ENCODE measurements at regions not wholly inside any gene's neighbourhood (a gene's known extent, or its start where the extent isn't known, plus 50 kb on each side); places are given as distances from the start of the nearest gene placed in this dataset.

DNA sequence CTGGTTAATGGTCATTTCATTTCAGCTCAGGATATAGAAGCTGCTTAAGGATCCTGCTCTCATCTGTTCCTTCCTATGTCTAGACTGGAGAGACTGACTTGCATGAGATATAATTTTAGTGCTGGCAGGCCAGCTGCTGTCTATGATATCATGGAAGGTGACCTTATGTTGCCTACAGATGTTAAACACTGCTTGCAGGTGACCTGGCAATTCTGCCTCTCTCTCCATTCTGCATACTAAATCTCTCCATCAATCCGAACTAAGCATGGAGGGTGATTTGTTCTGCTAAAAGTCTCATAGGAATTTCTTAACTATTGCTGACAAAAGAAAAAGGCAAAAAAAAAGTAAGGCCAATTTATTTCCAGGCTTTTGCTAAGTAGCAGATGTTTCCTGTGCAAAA lies 81.0 kb downstream of the CCNA1 start:
- Histone ChIP-seq H3K4me3 (replicated peaks in 1 of 3; ENCODE audit: insufficient read depth in 1 of 3, low read depth in 1 of 3, low read length in 3 of 3) (no peak overlapping the region), H3K36me3 (ENCODE audit: control insufficient read depth in 2 of 2, extremely low read depth in 1 of 2, insufficient read depth in 2 of 2, low read length in 2 of 2) (no peaks in the 10 kb centered on the region), H3K4me2 (ENCODE audit: insufficient read depth, low read length) (no peak overlapping the region), H3K27ac (ENCODE audit: insufficient read depth, low read depth, low read length) (no peak overlapping the region), H2AFZ (ENCODE audit: low read depth, low read length) (no peak overlapping the region), H3K9ac (replicated peaks; ENCODE audit: extremely low read depth, insufficient read depth, low read length) (no peak overlapping the region), H3K27me3 (ENCODE audit: control insufficient read depth in 2 of 2, insufficient read depth in 2 of 2, low read length in 2 of 2) (peaks cover 0 to 3% of the 10 kb centered on the region in 2 experiments), H3K4me1 (ENCODE audit: control insufficient read depth, extremely low read depth, insufficient read depth, low read length) (no peaks in the 10 kb centered on the region), H4K20me1 (replicated peaks; ENCODE audit: control insufficient read depth, extremely low read depth, insufficient read depth, low read length) (no peaks in the 10 kb centered on the region), H3K79me2 (ENCODE audit: control insufficient read depth, insufficient read depth, low read length) (no peaks in the 10 kb centered on the region), H3K9me3 (replicated peaks; ENCODE audit: control insufficient read depth, insufficient read depth, low read length) (no peaks in the 10 kb centered on the region), H3K9me1 (replicated peaks; ENCODE audit: control insufficient read depth, extremely low read depth, insufficient read depth, low read length) (no peaks in the 10 kb centered on the region)
- no TSS peak for BruUV-seq (replicated peaks)
- FAIRE-seq (no peak), DNase-seq (ENCODE audit: low read depth, low spot score) (peak; percentile 43)
- intact Hi-C loops (cut with micrococcal nuclease) (no loop called here), dilution Hi-C loops (cut with MboI; ENCODE audit: extremely low pct_ligation_motif_present, low sequenced_read_pairs) (no loop called here)
- CTCF ChIA-PET = interaction anchor here (0.8 to 1.3 kb wide), 3 partner anchors 20 to 222 kb away, joined by 3 to 4 read pairs (median 3); no protein-coding TSS in a partner anchor
- no peak for TF ChIP-seq FOS (IDR thresholded peaks at IDR 0.05; ENCODE audit: borderline replicate concordance, insufficient read depth, low read length)
- no peak for TF ChIP-seq EZH2 (IDR thresholded peaks at IDR 0.05; ENCODE audit: borderline replicate concordance, low read depth, low read length, severe bottlenecking)
- TF ChIP-seq, protein P1, sequence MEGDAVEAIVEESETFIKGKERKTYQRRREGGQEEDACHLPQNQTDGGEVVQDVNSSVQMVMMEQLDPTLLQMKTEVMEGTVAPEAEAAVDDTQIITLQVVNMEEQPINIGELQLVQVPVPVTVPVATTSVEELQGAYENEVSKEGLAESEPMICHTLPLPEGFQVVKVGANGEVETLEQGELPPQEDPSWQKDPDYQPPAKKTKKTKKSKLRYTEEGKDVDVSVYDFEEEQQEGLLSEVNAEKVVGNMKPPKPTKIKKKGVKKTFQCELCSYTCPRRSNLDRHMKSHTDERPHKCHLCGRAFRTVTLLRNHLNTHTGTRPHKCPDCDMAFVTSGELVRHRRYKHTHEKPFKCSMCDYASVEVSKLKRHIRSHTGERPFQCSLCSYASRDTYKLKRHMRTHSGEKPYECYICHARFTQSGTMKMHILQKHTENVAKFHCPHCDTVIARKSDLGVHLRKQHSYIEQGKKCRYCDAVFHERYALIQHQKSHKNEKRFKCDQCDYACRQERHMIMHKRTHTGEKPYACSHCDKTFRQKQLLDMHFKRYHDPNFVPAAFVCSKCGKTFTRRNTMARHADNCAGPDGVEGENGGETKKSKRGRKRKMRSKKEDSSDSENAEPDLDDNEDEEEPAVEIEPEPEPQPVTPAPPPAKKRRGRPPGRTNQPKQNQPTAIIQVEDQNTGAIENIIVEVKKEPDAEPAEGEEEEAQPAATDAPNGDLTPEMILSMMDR (IDR thresholded peaks at IDR 0.05; ENCODE audit: extremely low read depth in 1 of 2, insufficient read depth in 1 of 2, low read depth in 1 of 2, low read length in 2 of 2) = no peak
- no peak for TF ChIP-seq MAX (IDR thresholded peaks at IDR 0.05; ENCODE audit: insufficient read depth, insufficient read length)
- no peak for TF ChIP-seq GATA2 (IDR thresholded peaks at IDR 0.05; ENCODE audit: insufficient read depth, insufficient read length, low read depth, low read length)
- no peak for TF ChIP-seq MYC (IDR thresholded peaks at IDR 0.05; ENCODE audit: low read depth, low read length)
- no peak for TF ChIP-seq POLR2A (IDR thresholded peaks at IDR 0.05; ENCODE audit: low read depth, low read length)
- TF ChIP-seq POLR2AphosphoS5 (IDR thresholded peaks at IDR 0.05; ENCODE audit: insufficient read depth, low read depth, low read length) = no peak
- no peak for TF ChIP-seq JUN (IDR thresholded peaks at IDR 0.05; ENCODE audit: borderline replicate concordance, insufficient read depth, insufficient read length, low read depth)
- POLR2A ChIA-PET = no interaction called here
